ENCODE measurements at regions not wholly inside any gene's neighbourhood (a gene's known extent, or its start where the extent isn't known, plus 50 kb on each side); places are given as distances from the start of the nearest gene placed in this dataset.

- TF ChIP-seq POLR2A (IDR thresholded peaks at IDR 0.05; ENCODE audit: low read depth, low read length) (no peak), POLR2AphosphoS5 (IDR thresholded peaks at IDR 0.05; ENCODE audit: low read depth, low read length) (no peak), SPI1 (IDR thresholded peaks at IDR 0.05; ENCODE audit: low read depth, low read length) (no peak), POU2F2 (IDR thresholded peaks at IDR 0.05; ENCODE audit: low read depth, low read length) (no peak), TAF1 (IDR thresholded peaks at IDR 0.05; ENCODE audit: low read depth, low read length) (no peak), PAX5 (IDR thresholded peaks at IDR 0.05; ENCODE audit: insufficient read depth, low read length, severe bottlenecking) (no peak)
Measured at GRCh38 chr2:173684896-173685459, 280.2 kb downstream of the SP3 start.

All from GM12891 (cell line).